NK-92 treated with Interleukin-12 subunit alpha and Interleukin-12 subunit beta, amount 100 ng/mL, for 24 hours (cell line): ENCODE measurements at regions not wholly inside any gene's neighbourhood (a gene's known extent, or its start where the extent isn't known, plus 50 kb on each side); places are given as distances from the start of the nearest gene placed in this dataset.
"Not testable (repeated sequence)": the region's sequence is repeated elsewhere in the genome, so short reads cannot be mapped to it uniquely, and the experiment has no call there.

Experiments
- DNase-seq: peaks from one replicate; lab custom pipeline; 2025; lab: John Stamatoyannopoulos, UW

GRCh38 chr4:53714236-53715140 is 123.2 kb upstream of the LNX1 start:
- DNase-seq, result no peak

GRCh38 chr4:53713767-53714166 is 122.5 kb upstream of the LNX1 start:
- DNase-seq, result no peak

- no peak for DNase-seq
Measured at GRCh38 chr4:53713296-53713695, 122.0 kb upstream of the LNX1 start.

- DNase-seq, result no peak
Measured at GRCh38 chr4:53712408-53713020, 121.2 kb upstream of the LNX1 start.

GRCh38 chr4:53711926-53712325 is 120.6 kb upstream of the LNX1 start:
- no peak for DNase-seq

- no peak for DNase-seq
Measured at GRCh38 chr4:53709693-53710092, 118.4 kb upstream of the LNX1 start.

- DNase-seq, result no peak
Measured at GRCh38 chr4:53707491-53707890, 116.2 kb upstream of the LNX1 start.

GRCh38 chr4:53706422-53707032 is 115.2 kb upstream of the LNX1 start:
- DNase-seq, result no peak

GRCh38 chr4:53705972-53706371 is 114.7 kb upstream of the LNX1 start:
- DNase-seq, result no peak

GRCh38 chr4:53705151-53705764 is 114.0 kb upstream of the LNX1 start:
- DNase-seq, result no peak

- no peak for DNase-seq
Measured at GRCh38 chr4:53704329-53704728, 113.0 kb upstream of the LNX1 start.

- no peak for DNase-seq
Measured at GRCh38 chr4:53703267-53703655, 112.0 kb upstream of the LNX1 start.

GRCh38 chr4:53702334-53703266 is 111.3 kb upstream of the LNX1 start:
- no peak for DNase-seq

- not testable (repeated sequence) for DNase-seq
Measured at GRCh38 chr4:53701260-53701659, 110.0 kb upstream of the LNX1 start.

GRCh38 chr4:53699310-53699709 is 108.0 kb upstream of the LNX1 start:
- not testable (repeated sequence) for DNase-seq

GRCh38 chr4:53697016-53697685 is 105.9 kb upstream of the LNX1 start:
- DNase-seq, result no peak

GRCh38 chr4:53695540-53696463 is 104.5 kb upstream of the LNX1 start:
- DNase-seq, result no peak

- DNase-seq, result no peak
Measured at GRCh38 chr4:53694666-53695065, 103.4 kb upstream of the LNX1 start.

GRCh38 chr4:53693909-53694308 is 102.6 kb upstream of the LNX1 start:
- no peak for DNase-seq

GRCh38 chr4:53693408-53693807 is 102.1 kb upstream of the LNX1 start:
- DNase-seq, result no peak
